SK-N-SH treated with all-trans-retinoic acid at 6 μM for 48 hours (cell line): ENCODE measurements at regions not wholly inside any gene's neighbourhood (a gene's known extent, or its start where the extent isn't known, plus 50 kb on each side); places are given as distances from the start of the nearest gene placed in this dataset.

Experiments used
- ATAC-seq: fragments of 200-7000 bp; cut with Tn5 transposase; 3 replicates; pipeline ENCODE4 v1.9.1; 2020; ENCODE audit warnings: mild to moderate bottlenecking, moderate library complexity
- ARNTL ChIP-seq: fragments of 450-650 bp; formaldehyde crosslinking; IDR thresholded peaks from 2 replicates; pipeline ENCODE4 v1.5.0; 2020; ENCODE audit warnings: low read depth, mild to moderate bottlenecking, moderate library complexity, borderline replicate concordance
- BACH2 ChIP-seq: fragments of 250-450 bp; sonication (Bioruptor Pico); IDR thresholded peaks from 2 replicates; pipeline ENCODE4 v1.9.0; 2021; ENCODE audit warnings: mild to moderate bottlenecking, borderline replicate concordance
- CSDC2 ChIP-seq: fragments of 250-450 bp; sonication (Bioruptor Pico); IDR thresholded peaks from 2 replicates; pipeline ENCODE4 v1.5.0; 2020; ENCODE audit warnings: mild to moderate bottlenecking, moderate library complexity
- ESRRG ChIP-seq: fragments of 250-450 bp; sonication (Bioruptor Pico); IDR thresholded peaks from 2 replicates; pipeline ENCODE4 v1.6.1; 2021; ENCODE audit warnings: mild to moderate bottlenecking
- GLIS3 ChIP-seq: fragments of 250-450 bp; sonication (Bioruptor Pico); IDR thresholded peaks from 2 replicates; pipeline ENCODE4 v1.5.0; 2020; ENCODE audit warnings: mild to moderate bottlenecking, moderate library complexity
- ISL1 ChIP-seq: fragments of 250-450 bp; sonication (Bioruptor Pico); IDR thresholded peaks from 2 replicates; pipeline ENCODE4 v2.1.2; 2022; ENCODE audit warnings: mild to moderate bottlenecking, moderate library complexity
- OSR1 ChIP-seq: fragments of 250-450 bp; sonication (Bioruptor Pico); IDR thresholded peaks from 2 replicates; pipeline ENCODE4 v1.8.0; 2022; ENCODE audit warnings: moderate library complexity, mild to moderate bottlenecking, inconsistent platforms
- PPARA ChIP-seq: fragments of 250-450 bp; sonication (Bioruptor Pico); IDR thresholded peaks from 2 replicates; pipeline ENCODE4 v1.5.0; 2020; ENCODE audit warnings: mild to moderate bottlenecking, borderline replicate concordance
- TCF4 ChIP-seq: fragments of 250-450 bp; sonication (Bioruptor Pico); IDR thresholded peaks from 2 replicates; pipeline ENCODE4 v1.8.0; 2021; ENCODE audit warnings: mild to moderate bottlenecking, moderate library complexity, borderline replicate concordance
- TOX ChIP-seq: fragments of 250-450 bp; sonication (Bioruptor Pico); IDR thresholded peaks from 2 replicates; pipeline ENCODE4 v1.8.0; 2021; ENCODE audit warnings: mild to moderate bottlenecking, moderate library complexity, borderline replicate concordance
- ZC3H10 ChIP-seq: fragments of 250-450 bp; sonication (Bioruptor Pico); IDR thresholded peaks from 2 replicates; pipeline ENCODE4 v1.5.1; 2021; ENCODE audit warnings: mild to moderate bottlenecking, moderate library complexity
- ZFP30 ChIP-seq: fragments of 450-650 bp; formaldehyde crosslinking; IDR thresholded peaks from 2 replicates; pipeline ENCODE4 v1.5.0; 2022; ENCODE audit warnings: mild to moderate bottlenecking, moderate library complexity
- ZNF70 ChIP-seq: fragments of 450-650 bp; formaldehyde crosslinking; IDR thresholded peaks from 2 replicates; pipeline ENCODE4 v1.5.0; 2020; ENCODE audit warnings: mild to moderate bottlenecking, moderate library complexity
- ZNF8 ChIP-seq: fragments of 450-650 bp; formaldehyde crosslinking; IDR thresholded peaks from 2 replicates; pipeline ENCODE4 v1.5.0; 2020; ENCODE audit warnings: mild to moderate bottlenecking, moderate library complexity
- TF ChIP-seq, protein P1 (sequence below): fragments of 250-450 bp; sonication (Bioruptor Pico); IDR thresholded peaks from 2 replicates; pipeline ENCODE4 v1.5.0; 2020; ENCODE audit warnings: mild to moderate bottlenecking, moderate library complexity
- TF ChIP-seq, protein P2 (sequence below): fragments of 250-450 bp; sonication (Bioruptor Pico); IDR thresholded peaks from 2 replicates; pipeline ENCODE4 v1.5.1; 2020; ENCODE audit warnings: low read depth, mild to moderate bottlenecking, moderate library complexity
- TF ChIP-seq, protein P3 (sequence below): fragments of 250-450 bp; sonication (Bioruptor Pico); IDR thresholded peaks from 2 replicates; pipeline ENCODE4 v1.8.0; 2020; ENCODE audit warnings: mild to moderate bottlenecking, moderate library complexity, borderline replicate concordance

DNA sequence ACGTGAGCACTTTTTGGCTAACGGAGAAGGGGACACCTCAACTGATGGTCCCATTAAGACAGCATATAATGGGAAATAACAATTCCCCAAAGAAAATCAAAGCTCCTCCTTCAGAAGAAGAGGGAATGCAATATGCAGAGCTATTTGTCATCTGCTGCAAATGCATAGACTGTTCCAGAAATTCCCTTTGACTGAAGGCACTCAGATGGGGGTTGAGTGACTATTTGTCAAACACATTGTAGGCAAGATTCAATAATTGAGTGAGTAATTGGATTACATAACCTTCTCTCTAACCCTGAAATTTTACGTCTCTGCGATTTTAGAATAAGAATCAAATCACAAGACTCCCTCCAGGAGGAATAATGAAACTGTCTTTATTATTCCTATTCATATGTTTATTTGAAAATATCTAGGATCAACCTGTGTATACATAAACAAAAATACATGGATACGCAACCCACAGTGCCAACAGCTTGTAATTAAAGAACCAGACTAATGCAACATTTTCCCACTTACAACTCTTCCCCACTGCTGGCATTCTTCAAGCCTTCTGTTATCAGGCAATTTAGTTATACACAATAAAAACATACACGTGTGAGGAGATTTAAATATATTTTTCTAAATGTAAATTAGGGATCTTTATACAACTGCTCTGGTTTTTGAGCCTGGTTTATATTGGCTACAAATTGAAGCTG is 256.6 kb downstream of the GBA3 start (continued):
- TF ChIP-seq ZC3H10 (CRISPR knock-in tag) (no peak), GLIS3 (CRISPR knock-in tag) (no peak), ZNF8 (CRISPR knock-in tag) (no peak)
- TF ChIP-seq, protein P1, sequence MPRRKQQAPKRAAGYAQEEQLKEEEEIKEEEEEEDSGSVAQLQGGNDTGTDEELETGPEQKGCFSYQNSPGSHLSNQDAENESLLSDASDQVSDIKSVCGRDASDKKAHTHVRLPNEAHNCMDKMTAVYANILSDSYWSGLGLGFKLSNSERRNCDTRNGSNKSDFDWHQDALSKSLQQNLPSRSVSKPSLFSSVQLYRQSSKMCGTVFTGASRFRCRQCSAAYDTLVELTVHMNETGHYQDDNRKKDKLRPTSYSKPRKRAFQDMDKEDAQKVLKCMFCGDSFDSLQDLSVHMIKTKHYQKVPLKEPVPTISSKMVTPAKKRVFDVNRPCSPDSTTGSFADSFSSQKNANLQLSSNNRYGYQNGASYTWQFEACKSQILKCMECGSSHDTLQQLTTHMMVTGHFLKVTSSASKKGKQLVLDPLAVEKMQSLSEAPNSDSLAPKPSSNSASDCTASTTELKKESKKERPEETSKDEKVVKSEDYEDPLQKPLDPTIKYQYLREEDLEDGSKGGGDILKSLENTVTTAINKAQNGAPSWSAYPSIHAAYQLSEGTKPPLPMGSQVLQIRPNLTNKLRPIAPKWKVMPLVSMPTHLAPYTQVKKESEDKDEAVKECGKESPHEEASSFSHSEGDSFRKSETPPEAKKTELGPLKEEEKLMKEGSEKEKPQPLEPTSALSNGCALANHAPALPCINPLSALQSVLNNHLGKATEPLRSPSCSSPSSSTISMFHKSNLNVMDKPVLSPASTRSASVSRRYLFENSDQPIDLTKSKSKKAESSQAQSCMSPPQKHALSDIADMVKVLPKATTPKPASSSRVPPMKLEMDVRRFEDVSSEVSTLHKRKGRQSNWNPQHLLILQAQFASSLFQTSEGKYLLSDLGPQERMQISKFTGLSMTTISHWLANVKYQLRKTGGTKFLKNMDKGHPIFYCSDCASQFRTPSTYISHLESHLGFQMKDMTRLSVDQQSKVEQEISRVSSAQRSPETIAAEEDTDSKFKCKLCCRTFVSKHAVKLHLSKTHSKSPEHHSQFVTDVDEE: no peak

DNA sequence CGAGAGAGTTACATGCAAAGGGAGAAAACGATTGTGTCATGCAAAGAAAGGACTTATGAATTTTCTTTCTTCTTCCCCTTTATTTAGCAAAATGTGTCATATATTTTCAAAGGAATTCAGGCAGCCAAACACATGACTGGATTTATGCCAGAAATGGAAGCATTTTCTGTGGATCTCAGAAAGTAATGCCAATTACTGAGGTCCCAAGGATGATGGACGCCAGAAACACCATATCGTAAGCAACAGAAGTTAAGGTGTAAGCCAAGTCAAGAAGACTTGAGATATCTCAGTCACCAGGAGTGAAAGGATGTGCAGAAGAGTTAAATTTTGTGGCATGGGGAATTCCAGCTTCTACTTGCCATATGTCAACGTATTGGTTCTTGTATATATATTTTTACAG is 255.1 kb downstream of the GBA3 start:
- ATAC-seq: no peak
- TF ChIP-seq, protein P2, sequence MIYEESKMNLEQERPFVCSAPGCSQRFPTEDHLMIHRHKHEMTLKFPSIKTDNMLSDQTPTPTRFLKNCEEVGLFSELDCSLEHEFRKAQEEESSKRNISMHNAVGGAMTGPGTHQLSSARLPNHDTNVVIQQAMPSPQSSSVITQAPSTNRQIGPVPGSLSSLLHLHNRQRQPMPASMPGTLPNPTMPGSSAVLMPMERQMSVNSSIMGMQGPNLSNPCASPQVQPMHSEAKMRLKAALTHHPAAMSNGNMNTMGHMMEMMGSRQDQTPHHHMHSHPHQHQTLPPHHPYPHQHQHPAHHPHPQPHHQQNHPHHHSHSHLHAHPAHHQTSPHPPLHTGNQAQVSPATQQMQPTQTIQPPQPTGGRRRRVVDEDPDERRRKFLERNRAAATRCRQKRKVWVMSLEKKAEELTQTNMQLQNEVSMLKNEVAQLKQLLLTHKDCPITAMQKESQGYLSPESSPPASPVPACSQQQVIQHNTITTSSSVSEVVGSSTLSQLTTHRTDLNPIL (CRISPR knock-in tag): no peak
- TF ChIP-seq PPARA: no peak
- TF ChIP-seq, all 23 proteins: peak for 0

DNA sequence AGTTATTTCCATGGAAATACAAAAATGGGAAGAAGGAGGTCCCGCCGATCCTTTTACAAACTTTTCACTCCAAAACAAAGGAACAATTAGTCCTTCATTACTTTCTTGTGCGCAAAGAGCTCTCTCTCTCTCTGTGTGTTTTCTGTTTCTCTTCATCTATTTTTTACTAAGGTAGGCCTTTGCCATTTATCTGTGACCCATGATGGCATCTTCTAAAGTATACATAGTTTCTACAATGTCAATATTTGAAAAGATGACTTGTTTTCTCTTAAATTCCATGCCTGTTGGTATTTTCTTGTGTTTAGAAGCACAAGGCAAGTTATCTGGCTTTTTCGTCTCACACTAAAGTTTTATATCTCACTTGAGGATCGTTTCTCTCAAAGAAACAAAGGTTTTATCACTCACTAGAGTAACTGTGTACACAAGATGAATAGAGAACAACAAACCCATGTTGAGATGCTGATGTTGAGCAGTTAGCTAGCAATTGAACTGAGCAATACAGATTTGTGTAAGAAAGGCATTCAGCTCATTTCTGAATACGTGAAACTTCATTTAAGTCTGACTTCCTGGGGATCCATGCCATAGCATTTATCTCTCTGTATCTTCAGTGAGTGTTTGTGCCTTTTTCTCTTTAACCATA is 250.3 kb downstream of the GBA3 start:
- TF ChIP-seq, protein P3, sequence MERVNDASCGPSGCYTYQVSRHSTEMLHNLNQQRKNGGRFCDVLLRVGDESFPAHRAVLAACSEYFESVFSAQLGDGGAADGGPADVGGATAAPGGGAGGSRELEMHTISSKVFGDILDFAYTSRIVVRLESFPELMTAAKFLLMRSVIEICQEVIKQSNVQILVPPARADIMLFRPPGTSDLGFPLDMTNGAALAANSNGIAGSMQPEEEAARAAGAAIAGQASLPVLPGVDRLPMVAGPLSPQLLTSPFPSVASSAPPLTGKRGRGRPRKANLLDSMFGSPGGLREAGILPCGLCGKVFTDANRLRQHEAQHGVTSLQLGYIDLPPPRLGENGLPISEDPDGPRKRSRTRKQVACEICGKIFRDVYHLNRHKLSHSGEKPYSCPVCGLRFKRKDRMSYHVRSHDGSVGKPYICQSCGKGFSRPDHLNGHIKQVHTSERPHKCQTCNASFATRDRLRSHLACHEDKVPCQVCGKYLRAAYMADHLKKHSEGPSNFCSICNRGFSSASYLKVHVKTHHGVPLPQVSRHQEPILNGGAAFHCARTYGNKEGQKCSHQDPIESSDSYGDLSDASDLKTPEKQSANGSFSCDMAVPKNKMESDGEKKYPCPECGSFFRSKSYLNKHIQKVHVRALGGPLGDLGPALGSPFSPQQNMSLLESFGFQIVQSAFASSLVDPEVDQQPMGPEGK (CRISPR knock-in tag): no peak
- TF ChIP-seq, protein P2 (CRISPR knock-in tag): no peak
- TF ChIP-seq ISL1 (CRISPR knock-in tag) (no peak), GLIS3 (CRISPR knock-in tag) (no peak), ZNF70 (CRISPR knock-in tag) (no peak), TOX (CRISPR knock-in tag) (no peak), OSR1 (CRISPR knock-in tag) (no peak)
- TF ChIP-seq, protein P1: no peak
- TF ChIP-seq, all 23 proteins: peak for 0
- ATAC-seq: no peak

DNA sequence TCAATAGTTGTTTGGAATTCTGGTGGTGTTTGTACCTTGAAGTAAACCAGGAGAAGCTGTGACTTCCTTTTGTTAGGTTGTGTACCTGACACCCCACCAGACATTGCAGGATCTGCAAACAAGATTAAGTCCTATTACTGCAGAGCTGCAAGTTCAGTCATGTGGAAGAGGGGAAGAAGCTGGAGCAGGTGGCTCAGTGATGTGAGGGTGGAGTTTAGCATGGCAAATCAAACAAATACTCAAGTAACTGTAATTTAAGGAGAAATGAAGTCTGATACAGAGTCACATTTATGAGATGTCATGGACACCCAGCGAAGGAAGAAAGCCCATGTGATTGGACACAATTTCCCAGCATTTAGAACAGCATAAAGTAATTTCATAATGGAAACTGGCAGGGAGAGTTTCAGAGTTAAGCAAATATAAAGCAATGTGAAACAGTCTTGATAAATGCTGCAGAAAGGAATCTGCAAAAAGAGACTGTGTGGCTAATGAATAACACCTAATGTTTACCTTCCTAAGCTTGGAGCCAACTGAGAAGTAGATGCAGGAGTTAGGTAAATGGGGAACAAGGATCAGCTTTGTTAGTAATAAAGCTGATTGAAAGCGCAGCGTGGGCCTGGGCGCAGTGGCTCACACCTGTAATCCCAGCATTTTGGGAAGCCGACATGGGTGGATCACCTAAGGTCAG is 249.1 kb downstream of the GBA3 start:
- ATAC-seq: no peak
- TF ChIP-seq TOX (CRISPR knock-in tag): no peak

DNA sequence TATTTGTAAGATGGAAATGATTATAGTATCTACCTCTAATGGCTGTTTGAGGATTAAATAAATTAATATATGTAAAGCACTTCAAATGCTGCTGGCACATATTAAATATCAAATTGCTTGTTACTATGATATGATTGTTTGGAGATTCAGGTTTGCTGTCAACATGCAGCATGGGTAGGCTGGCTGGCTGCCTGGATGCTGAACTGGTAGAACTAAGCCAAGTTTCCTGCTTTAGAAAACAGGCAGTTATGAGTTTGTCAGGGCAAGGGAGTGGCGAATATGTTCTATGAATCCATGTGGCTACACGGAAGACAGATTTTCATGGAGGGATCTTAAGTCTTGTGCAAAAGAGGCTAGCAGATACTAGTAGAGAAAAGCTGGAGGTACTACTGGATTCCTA is 239.6 kb downstream of the GBA3 start:
- no peak for ATAC-seq
- TF ChIP-seq, protein P1: no peak
- TF ChIP-seq ARNTL (no peak), CSDC2 (CRISPR knock-in tag) (no peak), PPARA (no peak), ESRRG (no peak), ZC3H10 (CRISPR knock-in tag) (no peak), BACH2 (no peak), ZFP30 (CRISPR knock-in tag) (no peak), GLIS3 (CRISPR knock-in tag) (no peak), TCF4 (CRISPR knock-in tag) (no peak)
